ENCODE measurements at regions not wholly inside any gene's neighbourhood (a gene's known extent, or its start where the extent isn't known, plus 50 kb on each side); places are given as distances from the start of the nearest gene placed in this dataset.

GRCh38 chr11:43589601-43590250 lies 90.8 kb upstream of the HSD17B12 start:
- TF ChIP-seq CTCF (IDR thresholded peaks at IDR 0.05; ENCODE audit: low read depth, low read length): no peak
- no peak for DNase-seq (ENCODE audit: extremely low read depth, low read depth)

GRCh38 chr11:43601511-43601910 lies 79.0 kb upstream of the HSD17B12 start:
- no peak for TF ChIP-seq CTCF (IDR thresholded peaks at IDR 0.05; ENCODE audit: low read depth, low read length)
- DNase-seq (ENCODE audit: extremely low read depth, low read depth): no peak

- TF ChIP-seq CTCF (IDR thresholded peaks at IDR 0.05; ENCODE audit: low read depth, low read length): no peak
- no peak for DNase-seq (ENCODE audit: extremely low read depth, low read depth)
These were observed 77.9 kb upstream of the HSD17B12 start for GRCh38 chr11:43602670-43603069.

GRCh38 chr11:43614214-43614613 lies 66.3 kb upstream of the HSD17B12 start:
- DNase-seq (ENCODE audit: extremely low read depth, low read depth): no peak
- TF ChIP-seq CTCF (IDR thresholded peaks at IDR 0.05; ENCODE audit: low read depth, low read length): no peak

GRCh38 chr11:43619863-43620505 lies 60.6 kb upstream of the HSD17B12 start:
- no peak for DNase-seq (ENCODE audit: extremely low read depth, low read depth)
- no peak for TF ChIP-seq CTCF (IDR thresholded peaks at IDR 0.05; ENCODE audit: low read depth, low read length)

GRCh38 chr11:43626798-43627197 lies 53.7 kb upstream of the HSD17B12 start:
- no peak for DNase-seq (ENCODE audit: extremely low read depth, low read depth)
- no peak for TF ChIP-seq CTCF (IDR thresholded peaks at IDR 0.05; ENCODE audit: low read depth, low read length)
